DOHH2 (cell line): ENCODE measurements at regions not wholly inside any gene's neighbourhood (a gene's known extent, or its start where the extent isn't known, plus 50 kb on each side); places are given as distances from the start of the nearest gene placed in this dataset.

Source experiments
- H3F3A ChIP-seq: fragments of 200-600 bp; sonication (generic), shearing (Covaris generic); 2 replicates; pipeline ENCODE4 v1.6.0; 2016; ENCODE audit warnings: antibody characterized with exemption, mild to moderate bottlenecking; ENCODE audit not compliant: control insufficient read depth, insufficient read depth
- H3K27ac ChIP-seq: fragments of 200-600 bp; sonication (generic); 2 replicates; pipeline ENCODE4 v1.5.1; 2014; ENCODE audit warnings: low read depth, mild to moderate bottlenecking, low read length, moderate library complexity
- H3K27me3 ChIP-seq: fragments of 200-600 bp; sonication (generic); 2 replicates; pipeline ENCODE4 v1.6.1; 2014; ENCODE audit warnings: mild to moderate bottlenecking, low read length, mixed read lengths; ENCODE audit not compliant: control insufficient read depth
- H3K36me3 ChIP-seq: fragments of 200-600 bp; sonication (generic); 2 replicates; pipeline ENCODE4 v1.6.1; 2014; ENCODE audit warnings: mild to moderate bottlenecking, low read length, moderate library complexity, mixed read lengths; ENCODE audit not compliant: control insufficient read depth
- H3K4me1 ChIP-seq: fragments of 200-600 bp; sonication (generic); 2 replicates; pipeline ENCODE4 v1.6.1; 2014; ENCODE audit warnings: mild to moderate bottlenecking, low read length, mixed read lengths; ENCODE audit not compliant: control insufficient read depth
- H3K4me2 ChIP-seq: fragments of 200-600 bp; sonication (generic); 2 replicates; pipeline ENCODE4 v1.6.0; 2014; ENCODE audit warnings: mild to moderate bottlenecking, low read length, moderate library complexity
- H3K4me3 ChIP-seq: fragments of 200-600 bp; sonication (generic); 2 replicates; pipeline ENCODE4 v1.5.1; 2014; ENCODE audit warnings: mild to moderate bottlenecking, low read length, mixed read lengths
- H3K79me2 ChIP-seq: fragments of 200-600 bp; sonication (generic); 2 replicates; pipeline ENCODE4 v1.6.1; 2014; ENCODE audit warnings: mild to moderate bottlenecking, low read length, mixed read lengths; ENCODE audit not compliant: control insufficient read depth
- H3K9me2 ChIP-seq: fragments of 200-600 bp; sonication (generic); replicated peaks from 2 replicates; pipeline ENCODE4 v1.6.1; 2014; ENCODE audit warnings: mild to moderate bottlenecking, low read length, mixed read lengths; ENCODE audit not compliant: control insufficient read depth
- H3K9me3 ChIP-seq: fragments of 200-600 bp; sonication (generic); 2 replicates; pipeline ENCODE4 v1.6.1; 2014; ENCODE audit warnings: antibody characterized with exemption, low read length, mixed read lengths; ENCODE audit not compliant: control insufficient read depth, insufficient read depth
- H4K20me1 ChIP-seq: fragments of 200-600 bp; sonication (generic); 2 replicates; pipeline ENCODE4 v1.6.0; 2014; ENCODE audit warnings: low read depth, mild to moderate bottlenecking, antibody characterized with exemption, low read length, moderate library complexity; ENCODE audit not compliant: control insufficient read depth, insufficient read depth
- EZH2phosphoT487 ChIP-seq: fragments of 200-600 bp; sonication (generic); IDR thresholded peaks from 2 replicates; pipeline ENCODE4 v1.6.1; 2017; ENCODE audit warnings: borderline replicate concordance, mild to moderate bottlenecking, antibody characterized with exemption, low read length, moderate library complexity, mixed read lengths
- TF ChIP-seq, protein P1 (sequence below): fragments of 200-600 bp; sonication (generic); IDR thresholded peaks from one replicate; pipeline ENCODE4 v1.5.1; 2014; ENCODE audit warnings: antibody characterized with exemption, mild to moderate bottlenecking, low read depth, low read length; ENCODE audit not compliant: poor library complexity, severe bottlenecking

DNA sequence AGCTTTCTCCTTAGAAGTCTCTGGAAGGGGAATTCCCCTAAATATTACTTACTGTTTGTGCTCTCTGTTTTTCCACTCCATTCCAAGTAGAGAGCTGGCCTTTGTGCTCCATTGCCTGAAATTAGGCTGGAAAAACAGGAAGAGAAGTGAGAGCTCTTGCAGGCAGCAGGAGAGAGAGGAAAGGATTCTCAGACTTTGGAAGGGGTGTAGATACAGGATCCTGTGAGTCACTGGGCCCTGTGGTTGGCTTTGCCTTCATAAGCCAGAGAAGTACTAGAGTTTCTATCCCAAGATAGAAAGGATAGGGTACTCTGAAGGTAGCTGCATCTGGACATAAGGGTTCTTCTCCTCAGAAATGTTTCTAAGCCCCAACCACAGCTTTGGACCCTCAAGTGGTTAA, 188.9 kb downstream of the CMPK2 start:
- no peaks in the 10 kb centered on the region for H3K4me1 ChIP-seq
- no peaks in the 10 kb centered on the region for H3K9me3 ChIP-seq
- H3K79me2 ChIP-seq: no peaks in the 10 kb centered on the region
- no peak overlapping the region for H3K27ac ChIP-seq
- no peaks in the 10 kb centered on the region for H3F3A ChIP-seq
- H3K36me3 ChIP-seq: no peaks in the 10 kb centered on the region
- no peak for TF ChIP-seq EZH2phosphoT487
- TF ChIP-seq, protein P1, sequence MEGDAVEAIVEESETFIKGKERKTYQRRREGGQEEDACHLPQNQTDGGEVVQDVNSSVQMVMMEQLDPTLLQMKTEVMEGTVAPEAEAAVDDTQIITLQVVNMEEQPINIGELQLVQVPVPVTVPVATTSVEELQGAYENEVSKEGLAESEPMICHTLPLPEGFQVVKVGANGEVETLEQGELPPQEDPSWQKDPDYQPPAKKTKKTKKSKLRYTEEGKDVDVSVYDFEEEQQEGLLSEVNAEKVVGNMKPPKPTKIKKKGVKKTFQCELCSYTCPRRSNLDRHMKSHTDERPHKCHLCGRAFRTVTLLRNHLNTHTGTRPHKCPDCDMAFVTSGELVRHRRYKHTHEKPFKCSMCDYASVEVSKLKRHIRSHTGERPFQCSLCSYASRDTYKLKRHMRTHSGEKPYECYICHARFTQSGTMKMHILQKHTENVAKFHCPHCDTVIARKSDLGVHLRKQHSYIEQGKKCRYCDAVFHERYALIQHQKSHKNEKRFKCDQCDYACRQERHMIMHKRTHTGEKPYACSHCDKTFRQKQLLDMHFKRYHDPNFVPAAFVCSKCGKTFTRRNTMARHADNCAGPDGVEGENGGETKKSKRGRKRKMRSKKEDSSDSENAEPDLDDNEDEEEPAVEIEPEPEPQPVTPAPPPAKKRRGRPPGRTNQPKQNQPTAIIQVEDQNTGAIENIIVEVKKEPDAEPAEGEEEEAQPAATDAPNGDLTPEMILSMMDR: no peak
- H4K20me1 ChIP-seq: no peaks in the 10 kb centered on the region
- no peak overlapping the region for H3K4me3 ChIP-seq
- H3K27me3 ChIP-seq: no peaks in the 10 kb centered on the region
- no peaks in the 10 kb centered on the region for H3K9me2 ChIP-seq
- H3K4me2 ChIP-seq: no peak overlapping the region

DNA sequence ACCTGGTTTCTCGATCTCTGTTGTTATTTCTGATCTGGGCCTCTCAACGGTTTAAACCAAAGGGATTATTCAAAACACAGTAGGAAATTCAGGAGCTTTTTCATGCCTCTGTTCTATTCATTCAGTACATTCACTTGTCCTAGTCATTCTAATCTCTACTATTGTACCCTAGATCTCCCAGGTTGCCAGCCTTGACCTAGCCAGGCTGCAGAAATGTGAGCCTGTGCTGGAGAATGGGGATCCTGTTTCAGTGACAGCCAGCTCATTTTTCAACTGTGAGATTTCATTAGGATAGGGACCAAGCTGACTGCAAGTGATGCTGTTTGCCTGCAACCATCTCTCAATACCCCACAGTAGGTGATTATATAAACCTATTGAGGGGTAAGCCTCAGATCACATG, 186.2 kb downstream of the CMPK2 start:
- Histone ChIP-seq H3K79me2 (no peaks in the 10 kb centered on the region), H3F3A (no peaks in the 10 kb centered on the region), H3K4me3 (no peak overlapping the region), H3K4me1 (no peaks in the 10 kb centered on the region), H3K9me2 (no peaks in the 10 kb centered on the region), H4K20me1 (no peaks in the 10 kb centered on the region), H3K36me3 (no peaks in the 10 kb centered on the region), H3K27me3 (no peaks in the 10 kb centered on the region), H3K4me2 (no peak overlapping the region), H3K27ac (no peak overlapping the region), H3K9me3 (no peaks in the 10 kb centered on the region)
- TF ChIP-seq, protein P1: no peak
- TF ChIP-seq EZH2phosphoT487: no peak

DNA sequence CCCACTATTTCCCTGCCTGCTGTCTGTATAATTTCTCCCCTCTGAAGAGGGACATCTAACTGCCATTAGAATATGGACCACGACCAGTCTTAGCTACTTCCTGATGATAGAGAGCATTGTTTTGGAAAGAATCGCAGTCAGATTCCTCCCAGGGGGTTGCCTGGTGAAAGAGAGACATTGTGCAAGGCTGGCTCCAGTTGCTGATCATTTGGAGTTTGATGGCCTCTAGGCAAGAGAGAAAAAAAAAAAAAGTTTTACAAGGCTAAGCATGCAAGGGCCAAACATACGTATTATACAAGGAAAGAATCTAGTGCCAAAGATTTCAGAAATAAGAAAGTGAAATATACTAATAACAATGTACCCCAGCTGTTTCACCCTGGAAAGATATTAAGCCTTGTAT, 182.2 kb downstream of the CMPK2 start:
- Histone ChIP-seq H3K9me2 (no peaks in the 10 kb centered on the region), H3K27ac (no peak overlapping the region), H3K36me3 (no peaks in the 10 kb centered on the region), H4K20me1 (no peaks in the 10 kb centered on the region), H3K9me3 (no peaks in the 10 kb centered on the region), H3K79me2 (no peaks in the 10 kb centered on the region), H3F3A (no peaks in the 10 kb centered on the region), H3K4me2 (no peak overlapping the region), H3K4me1 (no peaks in the 10 kb centered on the region), H3K4me3 (no peak overlapping the region), H3K27me3 (no peaks in the 10 kb centered on the region)
- TF ChIP-seq, protein P1: no peak
- no peak for TF ChIP-seq EZH2phosphoT487

DNA sequence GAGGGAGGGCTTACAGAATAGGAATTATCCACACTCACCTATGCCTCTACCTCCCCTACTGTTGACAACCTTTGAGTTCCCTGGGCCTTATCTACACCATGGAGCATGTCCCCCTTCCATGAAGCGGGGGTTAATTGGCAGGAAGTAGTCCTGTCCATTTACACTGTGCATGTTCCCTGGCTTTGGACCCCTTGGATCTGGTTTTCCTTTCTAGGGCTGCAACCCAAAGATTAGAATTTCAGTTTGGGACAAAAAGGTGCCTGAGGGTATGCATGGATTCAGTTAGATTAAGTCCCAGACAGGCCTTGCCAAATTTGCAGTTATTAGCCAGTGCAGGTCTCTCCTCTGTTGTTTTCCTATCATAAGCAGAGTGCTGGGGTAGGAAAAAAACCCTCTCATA, 180.3 kb downstream of the CMPK2 start:
- no peaks in the 10 kb centered on the region for H4K20me1 ChIP-seq
- TF ChIP-seq, protein P1: no peak
- no peak for TF ChIP-seq EZH2phosphoT487
- H3K36me3 ChIP-seq: no peaks in the 10 kb centered on the region
- no peak overlapping the region for H3K27ac ChIP-seq
- no peak overlapping the region for H3K4me2 ChIP-seq
- no peaks in the 10 kb centered on the region for H3K4me1 ChIP-seq
- H3K4me3 ChIP-seq: no peak overlapping the region
- no peaks in the 10 kb centered on the region for H3K9me3 ChIP-seq
- no peaks in the 10 kb centered on the region for H3K79me2 ChIP-seq
- no peaks in the 10 kb centered on the region for H3F3A ChIP-seq
- H3K9me2 ChIP-seq: no peaks in the 10 kb centered on the region
- no peaks in the 10 kb centered on the region for H3K27me3 ChIP-seq
